HUES48 (cell line): ENCODE measurements at regions not wholly inside any gene's neighbourhood (a gene's known extent, or its start where the extent isn't known, plus 50 kb on each side); places are given as distances from the start of the nearest gene placed in this dataset.

Experiments
- H3K27ac ChIP-seq: one replicate; pipeline ENCODE4 v1.7.0; 2013; ENCODE audit warnings: low read depth, low read length, inconsistent platforms
- H3K27me3 ChIP-seq: 2 replicates; pipeline ENCODE4 v1.6.1; 2013; ENCODE audit warnings: mild to moderate bottlenecking, low read length; ENCODE audit not compliant: control insufficient read depth, insufficient read depth
- H3K36me3 ChIP-seq: 2 replicates; pipeline ENCODE4 v1.6.1; 2013; ENCODE audit warnings: low read length; ENCODE audit not compliant: control insufficient read depth, insufficient read depth
- H3K4me1 ChIP-seq: 2 replicates; pipeline ENCODE4 v1.6.1; 2013; ENCODE audit warnings: mild to moderate bottlenecking, low read length; ENCODE audit not compliant: control insufficient read depth, insufficient read depth
- H3K4me3 ChIP-seq: 2 replicates; pipeline ENCODE4 v1.5.1; 2013; ENCODE audit warnings: mild to moderate bottlenecking, low read depth, low read length
- H3K9ac ChIP-seq: 2 replicates; pipeline ENCODE4 v1.6.1; 2013; ENCODE audit warnings: mild to moderate bottlenecking, low read depth, low read length, moderate library complexity
- H3K9me3 ChIP-seq: 2 replicates; pipeline ENCODE4 v1.6.1; 2013; ENCODE audit warnings: low read length; ENCODE audit not compliant: control insufficient read depth, insufficient read depth

DNA sequence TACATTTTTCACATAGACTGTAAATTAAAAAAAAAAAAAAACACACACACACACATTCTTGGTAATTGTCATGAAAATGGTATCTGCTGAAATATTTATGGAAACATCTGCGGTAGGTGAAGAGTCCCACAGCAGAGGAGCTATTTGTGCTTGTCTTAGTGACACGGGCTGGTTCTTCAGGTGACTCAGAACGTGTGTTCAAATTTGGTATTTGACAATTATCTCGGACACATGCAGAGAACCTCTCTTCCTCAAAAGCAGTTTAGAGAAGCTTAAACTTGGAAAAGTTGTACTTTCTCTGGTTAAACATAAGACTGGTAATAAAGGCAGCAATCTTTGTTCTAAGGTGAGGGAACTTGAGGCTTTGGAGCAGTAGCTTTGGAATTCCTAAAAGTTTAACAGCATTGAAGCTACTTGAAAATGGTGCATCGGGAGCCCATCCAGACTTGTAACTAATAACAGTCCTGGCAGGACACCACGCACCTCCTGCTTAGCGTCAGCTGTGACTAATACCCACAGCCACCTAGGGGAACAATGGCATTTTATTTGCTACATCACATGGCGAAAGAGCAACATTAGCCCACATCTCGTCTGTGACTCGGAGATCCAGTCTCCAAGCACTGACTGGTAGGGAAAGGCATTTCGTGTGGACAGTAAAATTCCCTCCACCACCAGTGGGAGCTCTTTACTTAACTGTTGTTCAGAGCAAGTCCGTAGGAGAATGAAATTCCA, 1505.1 kb upstream of the SLC10A2 start:
- Histone ChIP-seq H3K27me3 (no peaks in the 10 kb centered on the region), H3K9ac (no peak overlapping the region), H3K9me3 (no peaks in the 10 kb centered on the region), H3K27ac (no peak overlapping the region), H3K4me1 (peaks cover 6% of the 10 kb centered on the region; the same call in 1 of the 2 replicates), H3K36me3 (no peaks in the 10 kb centered on the region), H3K4me3 (no peak overlapping the region)

DNA sequence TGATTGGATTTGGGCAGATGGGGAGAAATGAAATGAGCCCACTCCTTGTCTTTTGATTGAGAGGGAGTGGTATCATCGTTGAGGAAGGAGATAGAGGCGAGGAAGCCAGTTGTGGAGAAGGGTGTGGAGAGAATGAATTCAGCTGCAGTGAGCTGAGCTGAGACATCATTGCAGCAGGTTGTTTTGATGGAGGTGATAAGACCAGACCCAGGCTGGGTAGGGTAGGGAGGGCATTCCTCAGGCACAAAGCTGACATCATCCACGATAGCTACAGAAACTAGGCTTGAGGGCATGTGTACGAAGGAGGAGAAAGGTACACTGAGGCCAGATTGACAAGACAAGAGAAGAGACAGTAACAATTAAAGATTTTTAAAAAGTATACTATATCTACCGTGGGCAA, 1500.9 kb upstream of the SLC10A2 start:
- no peaks in the 10 kb centered on the region for H3K9me3 ChIP-seq
- H3K4me1 ChIP-seq, result peaks cover 6% of the 10 kb centered on the region; the same call in 1 of the 2 replicates
- no peaks in the 10 kb centered on the region for H3K36me3 ChIP-seq
- H3K9ac ChIP-seq, result no peak overlapping the region
- H3K27ac ChIP-seq, result no peak overlapping the region
- H3K4me3 ChIP-seq, result no peak overlapping the region
- H3K27me3 ChIP-seq, result no peaks in the 10 kb centered on the region

- H3K27ac ChIP-seq, result no peak overlapping the region
- no peaks in the 10 kb centered on the region for H3K36me3 ChIP-seq
- H3K9ac ChIP-seq, result no peak overlapping the region
- no peaks in the 10 kb centered on the region for H3K9me3 ChIP-seq
- no peaks in the 10 kb centered on the region for H3K27me3 ChIP-seq
- H3K4me1 ChIP-seq, result no peaks in the 10 kb centered on the region
- no peak overlapping the region for H3K4me3 ChIP-seq
Observed at GRCh38 chr13:104565888-104566287, 1499.7 kb upstream of the SLC10A2 start.

DNA sequence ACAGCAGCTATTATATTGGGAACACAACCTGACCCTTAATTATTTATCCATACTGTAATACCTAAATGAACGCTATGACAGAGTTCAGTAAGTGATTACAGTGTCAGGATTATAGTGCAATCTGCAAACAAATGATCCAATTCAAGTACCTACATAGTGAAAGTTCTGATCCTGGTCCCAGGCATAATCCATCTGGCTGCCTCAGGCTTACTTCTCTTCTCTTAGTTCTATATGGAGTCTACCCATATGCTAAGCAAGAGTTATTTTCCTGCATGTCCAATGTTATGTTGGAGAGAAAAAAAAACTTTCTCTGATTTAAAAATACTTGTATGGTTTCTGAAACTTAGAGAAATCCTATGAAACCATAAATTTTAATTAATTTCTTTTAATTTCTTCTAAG, 1487.7 kb upstream of the SLC10A2 start:
- no peak overlapping the region for H3K4me3 ChIP-seq
- H3K9me3 ChIP-seq, result no peaks in the 10 kb centered on the region
- no peak overlapping the region for H3K9ac ChIP-seq
- H3K27me3 ChIP-seq, result no peaks in the 10 kb centered on the region
- H3K36me3 ChIP-seq, result no peaks in the 10 kb centered on the region
- H3K27ac ChIP-seq, result no peak overlapping the region
- H3K4me1 ChIP-seq, result peaks cover 5% of the 10 kb centered on the region

- no peak overlapping the region for H3K9ac ChIP-seq
- no peaks in the 10 kb centered on the region for H3K36me3 ChIP-seq
- peaks cover 5% of the 10 kb centered on the region for H3K4me1 ChIP-seq
- H3K9me3 ChIP-seq, result no peaks in the 10 kb centered on the region
- H3K4me3 ChIP-seq, result no peak overlapping the region
- H3K27me3 ChIP-seq, result no peaks in the 10 kb centered on the region
- no peak overlapping the region for H3K27ac ChIP-seq
Observed at GRCh38 chr13:104553186-104553585, 1487.0 kb upstream of the SLC10A2 start.

GRCh38 chr13:104534847-104535246, 1468.6 kb upstream of the SLC10A2 start:
- H3K9ac ChIP-seq, result no peak overlapping the region
- peaks cover 27% of the 10 kb centered on the region for H3K4me1 ChIP-seq
- H3K4me3 ChIP-seq, result no peak overlapping the region
- no peaks in the 10 kb centered on the region for H3K36me3 ChIP-seq
- no peak overlapping the region for H3K27ac ChIP-seq
- H3K27me3 ChIP-seq, result no peaks in the 10 kb centered on the region
- no peaks in the 10 kb centered on the region for H3K9me3 ChIP-seq

DNA sequence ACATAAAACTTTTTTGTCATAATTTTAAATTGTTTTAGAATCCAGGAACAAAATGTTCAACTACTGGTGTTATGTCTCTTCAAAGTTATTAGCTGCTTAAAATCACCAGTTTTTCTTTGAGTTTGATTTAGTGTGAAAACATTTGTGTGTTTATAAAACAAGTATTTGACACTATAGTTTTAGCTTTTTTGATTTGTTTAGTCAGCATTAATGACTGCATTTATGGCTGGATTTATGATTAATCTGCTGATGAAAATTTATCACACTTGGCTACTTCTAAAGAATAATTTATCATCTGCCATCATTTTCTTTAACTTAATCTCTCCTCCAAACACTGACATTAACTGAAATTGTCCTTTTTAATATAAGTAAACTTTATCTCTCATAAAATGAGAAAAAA, 1465.9 kb upstream of the SLC10A2 start:
- Histone ChIP-seq H3K4me1 (peaks cover 29% of the 10 kb centered on the region), H3K4me3 (no peak overlapping the region), H3K9ac (no peak overlapping the region), H3K27ac (no peak overlapping the region), H3K27me3 (no peaks in the 10 kb centered on the region), H3K36me3 (no peaks in the 10 kb centered on the region), H3K9me3 (no peaks in the 10 kb centered on the region)

GRCh38 chr13:104530741-104531140, 1464.5 kb upstream of the SLC10A2 start:
- H3K4me1 ChIP-seq, result peaks cover 29% of the 10 kb centered on the region
- H3K27me3 ChIP-seq, result no peaks in the 10 kb centered on the region
- peak overlapping the region; percentile 64 for H3K27ac ChIP-seq
- no peaks in the 10 kb centered on the region for H3K36me3 ChIP-seq
- H3K4me3 ChIP-seq, result no peak overlapping the region
- no peak overlapping the region for H3K9ac ChIP-seq
- H3K9me3 ChIP-seq, result no peaks in the 10 kb centered on the region

DNA sequence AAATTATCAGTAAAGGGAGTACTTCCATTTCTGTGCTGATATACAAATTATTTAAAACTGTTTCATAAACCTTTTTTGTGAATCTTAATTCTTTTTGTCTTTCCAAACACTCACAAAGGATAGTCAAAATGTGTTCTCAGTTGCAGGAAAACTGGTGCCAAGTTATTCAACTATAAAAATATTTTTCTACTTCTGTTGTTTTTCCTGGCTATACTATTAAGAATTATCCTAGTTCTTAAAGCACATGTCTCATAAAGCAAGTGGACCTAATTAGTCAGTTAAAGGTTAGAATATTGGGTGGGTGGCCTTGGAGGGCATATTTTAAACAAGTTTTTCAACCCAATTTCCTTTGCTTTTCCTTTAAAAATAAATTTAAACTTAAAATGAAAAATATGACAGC, 1460.3 kb upstream of the SLC10A2 start:
- Histone ChIP-seq H3K9ac (no peak overlapping the region), H3K4me3 (no peak overlapping the region), H3K27ac (no peak overlapping the region), H3K9me3 (peaks cover 6% of the 10 kb centered on the region; the same call in 1 of the 2 replicates), H3K4me1 (peaks cover 28% of the 10 kb centered on the region), H3K36me3 (no peaks in the 10 kb centered on the region), H3K27me3 (no peaks in the 10 kb centered on the region)

GRCh38 chr13:104525467-104525866, 1459.2 kb upstream of the SLC10A2 start:
- H3K36me3 ChIP-seq, result no peaks in the 10 kb centered on the region
- no peak overlapping the region for H3K27ac ChIP-seq
- H3K27me3 ChIP-seq, result no peaks in the 10 kb centered on the region
- H3K4me3 ChIP-seq, result no peak overlapping the region
- peaks cover 18% of the 10 kb centered on the region for H3K4me1 ChIP-seq
- H3K9me3 ChIP-seq, result peaks cover 6% of the 10 kb centered on the region; the same call in 1 of the 2 replicates
- no peak overlapping the region for H3K9ac ChIP-seq

DNA sequence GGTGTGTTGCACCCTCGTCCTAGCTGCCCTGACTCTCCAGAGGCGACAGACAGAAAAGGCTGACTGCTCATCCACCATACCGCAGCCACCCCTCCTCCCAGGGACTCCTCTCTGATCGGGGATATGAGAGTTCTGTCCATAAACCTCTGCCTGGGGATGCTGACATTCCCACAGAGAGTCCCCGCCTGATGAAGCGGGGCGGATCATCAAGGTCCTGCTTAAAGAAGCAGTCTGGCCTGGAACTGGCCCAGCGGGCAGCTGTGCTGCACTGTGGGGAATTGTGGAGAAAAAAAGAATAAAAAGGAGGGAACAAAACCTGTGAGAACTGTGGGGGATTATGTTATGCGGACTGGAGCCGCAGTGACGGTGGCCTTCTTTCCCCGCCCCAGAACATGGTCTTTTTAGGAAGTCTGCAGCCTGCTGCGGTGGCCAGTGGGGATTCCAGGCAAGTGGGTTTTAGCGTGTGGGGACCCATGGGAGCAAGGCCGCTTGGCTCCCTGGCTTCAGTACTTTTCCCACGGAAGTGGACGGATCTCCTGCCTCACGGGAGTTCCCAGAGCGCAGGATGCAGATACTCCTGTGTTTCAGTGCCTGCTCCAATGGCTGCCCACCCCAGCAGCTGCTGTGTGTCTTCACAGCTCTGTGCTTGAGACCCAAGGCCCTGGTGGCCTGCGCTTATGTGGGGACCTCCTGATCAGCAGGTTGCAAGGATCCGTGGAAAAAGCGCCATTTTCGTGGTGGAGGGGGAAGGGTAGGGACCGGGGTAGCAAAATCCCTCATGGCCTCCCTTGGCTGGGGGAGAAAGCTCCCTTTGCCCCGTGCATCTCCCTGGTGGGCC, 1456.2 kb upstream of the SLC10A2 start:
- H3K4me1 ChIP-seq, result no peaks in the 10 kb centered on the region
- H3K9ac ChIP-seq, result no peak overlapping the region
- no peak overlapping the region for H3K27ac ChIP-seq
- no peaks in the 10 kb centered on the region for H3K27me3 ChIP-seq
- H3K9me3 ChIP-seq, result peaks cover 6% of the 10 kb centered on the region; the same call in 1 of the 2 replicates
- H3K36me3 ChIP-seq, result no peaks in the 10 kb centered on the region
- H3K4me3 ChIP-seq, result no peak overlapping the region
